CD14-positive monocyte (primary cell): ENCODE measurements at regions not wholly inside any gene's neighbourhood (a gene's known extent, or its start where the extent isn't known, plus 50 kb on each side); places are given as distances from the start of the nearest gene placed in this dataset.

Source experiments
- DNase-seq, 3 donors: peaks; one replicate each; pipeline ENCODE4 v3.0.0-alpha.2; 2011 to 2022
- H2AFZ ChIP-seq: 2 replicates; pipeline ENCODE4 v1.6.0; 2012; ENCODE audit warnings: mild to moderate bottlenecking, low read depth, low read length, inconsistent platforms; ENCODE audit not compliant: insufficient read depth, poor library complexity, severe bottlenecking
- H3K27ac ChIP-seq, 2 donors: 1 replicate in 1 of 2; 2 replicates in 1 of 2; pipeline ENCODE4 v1.5.1; 2012 to 2013; ENCODE audit warnings: low read length in 2 of 2, control low read depth in 1 of 2, inconsistent platforms in 1 of 2, low read depth in 1 of 2, mild to moderate bottlenecking in 1 of 2
- H3K27me3 ChIP-seq, 2 donors: one replicate each; pipeline versions ENCODE4 v1.6.0 to v1.6.1; 2011 to 2013; ENCODE audit warnings: low read length in 2 of 2; ENCODE audit not compliant: control insufficient read depth in 2 of 2, insufficient read depth in 2 of 2
- H3K36me3 ChIP-seq, 2 donors: replicated peaks in 1 of 2; 1 replicate in 1 of 2; 2 replicates in 1 of 2; pipeline versions ENCODE4 v1.5.1 to v1.6.1; 2012 to 2013; ENCODE audit warnings: low read length in 2 of 2, control low read depth in 1 of 2, inconsistent platforms in 1 of 2, mild to moderate bottlenecking in 1 of 2; ENCODE audit not compliant: insufficient read depth in 2 of 2, control insufficient read depth in 1 of 2
- H3K4me1 ChIP-seq, 2 donors: 1 replicate in 1 of 2; 2 replicates in 1 of 2; pipeline versions ENCODE4 v1.5.1 to v1.6.1; 2012 to 2013; ENCODE audit warnings: low read length in 2 of 2, control low read depth in 1 of 2, inconsistent platforms in 1 of 2, mild to moderate bottlenecking in 1 of 2, moderate library complexity in 1 of 2; ENCODE audit not compliant: insufficient read depth in 2 of 2, control insufficient read depth in 1 of 2
- H3K4me2 ChIP-seq: replicated peaks from 2 replicates; pipeline ENCODE3; 2012; ENCODE audit warnings: low read length, moderate library complexity, mild to moderate bottlenecking; ENCODE audit not compliant: poor library complexity, severe bottlenecking; ENCODE audit errors: extremely low read depth
- H3K4me3 ChIP-seq, 3 experiments: fragments of 200-600 bp in 1 of 3; sonication (generic) in 1 of 3; replicated peaks in 1 of 3; 1 replicate in 2 of 3; 2 replicates in 1 of 3; pipeline ENCODE4 v1.5.1; 2011 to 2013; ENCODE audit warnings: low read length in 3 of 3, mild to moderate bottlenecking in 3 of 3, control low read depth in 2 of 3, low read depth in 2 of 3, inconsistent platforms in 1 of 3, moderate library complexity in 1 of 3
- H3K79me2 ChIP-seq: 2 replicates; pipeline ENCODE4 v1.6.0; 2012; ENCODE audit warnings: mild to moderate bottlenecking, control low read depth, inconsistent platforms, low read length, moderate library complexity; ENCODE audit not compliant: insufficient read depth
- H3K9ac ChIP-seq: 2 replicates; pipeline ENCODE4 v1.6.0; 2017; ENCODE audit warnings: low read length, mild to moderate bottlenecking; ENCODE audit not compliant: insufficient read depth, poor library complexity, severe bottlenecking
- H3K9me3 ChIP-seq, 2 donors: replicated peaks in 1 of 2; 1 replicate in 1 of 2; 2 replicates in 1 of 2; pipeline versions ENCODE4 v1.5.1 to v1.6.1; 2012 to 2013; ENCODE audit warnings: low read length in 2 of 2, control low read depth in 1 of 2; ENCODE audit not compliant: control insufficient read depth in 1 of 2, insufficient read depth in 1 of 2
- H4K20me1 ChIP-seq: 2 replicates; pipeline ENCODE4 v1.6.0; 2012; ENCODE audit warnings: mild to moderate bottlenecking, low read length, control low read depth, moderate library complexity; ENCODE audit not compliant: insufficient read depth
- H3K27ac Mint-ChIP-seq, 7 donors: one replicate each; pipeline ENCODE4 v1.8.0; 2020; ENCODE audit warnings: mild to moderate bottlenecking in 7 of 7, mixed read lengths in 7 of 7, moderate library complexity in 6 of 7, inconsistent platforms in 2 of 7
- H3K27me3 Mint-ChIP-seq, 3 donors: one replicate each; pipeline ENCODE4 v1.8.0; 2021 to 2022; ENCODE audit warnings: low read depth in 3 of 3, mild to moderate bottlenecking in 3 of 3, mixed read lengths in 3 of 3, moderate library complexity in 3 of 3, inconsistent platforms in 1 of 3
- H3K36me3 Mint-ChIP-seq, 2 donors: one replicate each; pipeline ENCODE4 v1.8.0; 2020; ENCODE audit warnings: mixed read lengths in 2 of 2, inconsistent platforms in 1 of 2, mild to moderate bottlenecking in 1 of 2
- H3K4me1 Mint-ChIP-seq: one replicate; pipeline ENCODE4 v1.8.0; 2020; ENCODE audit warnings: mild to moderate bottlenecking, mixed read lengths
- H3K4me3 Mint-ChIP-seq, 2 donors: one replicate each; pipeline ENCODE4 v1.8.0; 2020; ENCODE audit warnings: mild to moderate bottlenecking in 2 of 2, mixed read lengths in 2 of 2, moderate library complexity in 1 of 2
- H3K9me3 Mint-ChIP-seq, 7 donors: one replicate each; pipeline ENCODE4 v1.8.0; 2020 to 2022; ENCODE audit warnings: mixed read lengths in 7 of 7, mild to moderate bottlenecking in 6 of 7, moderate library complexity in 6 of 7, inconsistent platforms in 2 of 7
- WGBS: methylation state at CpG from one replicate; pipeline ENCODE4 v1.1.5; 2013; ENCODE audit warnings: missing lambda C conversion rate; ENCODE audit not compliant: insufficient coverage; 5-methylcytosine and 5-hydroxymethylcytosine counted together
- intact Hi-C, 2 donors: fragments of 100-400 bp; cut with micrococcal nuclease; formaldehyde crosslinking; loops; one replicate each; pipeline versions ENCODE4 v1.15.0 to v1.15.1; 2023
- TF ChIP-seq, protein P1 (sequence below): fragments of 200-600 bp; IDR thresholded peaks from one replicate; pipeline ENCODE4 v1.8.0; 2022; ENCODE audit warnings: antibody characterized with exemption, mild to moderate bottlenecking

DNA sequence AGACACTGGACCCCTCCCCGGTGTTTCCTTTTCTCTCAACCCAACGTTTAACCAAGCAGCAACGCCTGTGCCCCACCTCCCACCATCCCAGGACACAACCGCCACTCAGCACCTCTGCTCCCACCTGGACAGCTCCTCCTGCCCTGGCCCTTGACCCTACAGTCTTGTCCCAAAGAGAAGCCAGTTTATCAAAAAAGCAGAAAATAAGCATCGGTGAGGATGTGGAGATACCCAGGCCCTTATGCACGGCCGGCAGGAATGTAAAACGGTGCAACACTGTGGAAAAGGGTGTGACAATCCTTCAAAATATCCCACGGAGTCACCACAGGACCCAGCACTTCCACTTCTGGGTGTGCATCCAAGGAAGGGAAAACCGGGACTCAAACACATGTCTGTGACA, 176.2 kb upstream of the RNF32 start:
- H3K27ac ChIP-seq: no peak overlapping the region
- intact Hi-C loops: no loop called here
- no peak overlapping the region for H3K4me3 ChIP-seq
- H3K9me3 ChIP-seq: no peaks in the 10 kb centered on the region
- no peaks in the 10 kb centered on the region for H3K79me2 ChIP-seq
- no peaks in the 10 kb centered on the region for H4K20me1 ChIP-seq
- H3K27me3 ChIP-seq: peaks cover 0 to 3% of the 10 kb centered on the region in 2 donors
- H3K4me1 ChIP-seq: no peaks in the 10 kb centered on the region
- Mint-ChIP-seq H3K9me3 (peaks cover 0 to 13% (median 4%) of the 10 kb centered on the region in 7 donors), H3K4me1 (no peaks in the 10 kb centered on the region), H3K27me3 (peaks cover 2 to 14% (median 13%) of the 10 kb centered on the region in 3 donors), H3K27ac (no peak overlapping the region), H3K36me3 (no peaks in the 10 kb centered on the region), H3K4me3 (no peak overlapping the region)
- H2AFZ ChIP-seq: no peak overlapping the region
- H3K4me2 ChIP-seq: no peak overlapping the region
- no peak overlapping the region for H3K9ac ChIP-seq
- TF ChIP-seq, protein P1, sequence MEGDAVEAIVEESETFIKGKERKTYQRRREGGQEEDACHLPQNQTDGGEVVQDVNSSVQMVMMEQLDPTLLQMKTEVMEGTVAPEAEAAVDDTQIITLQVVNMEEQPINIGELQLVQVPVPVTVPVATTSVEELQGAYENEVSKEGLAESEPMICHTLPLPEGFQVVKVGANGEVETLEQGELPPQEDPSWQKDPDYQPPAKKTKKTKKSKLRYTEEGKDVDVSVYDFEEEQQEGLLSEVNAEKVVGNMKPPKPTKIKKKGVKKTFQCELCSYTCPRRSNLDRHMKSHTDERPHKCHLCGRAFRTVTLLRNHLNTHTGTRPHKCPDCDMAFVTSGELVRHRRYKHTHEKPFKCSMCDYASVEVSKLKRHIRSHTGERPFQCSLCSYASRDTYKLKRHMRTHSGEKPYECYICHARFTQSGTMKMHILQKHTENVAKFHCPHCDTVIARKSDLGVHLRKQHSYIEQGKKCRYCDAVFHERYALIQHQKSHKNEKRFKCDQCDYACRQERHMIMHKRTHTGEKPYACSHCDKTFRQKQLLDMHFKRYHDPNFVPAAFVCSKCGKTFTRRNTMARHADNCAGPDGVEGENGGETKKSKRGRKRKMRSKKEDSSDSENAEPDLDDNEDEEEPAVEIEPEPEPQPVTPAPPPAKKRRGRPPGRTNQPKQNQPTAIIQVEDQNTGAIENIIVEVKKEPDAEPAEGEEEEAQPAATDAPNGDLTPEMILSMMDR: no peak
- 77% methylated on average over 9 of the region's 10 CpGs for WGBS
- DNase-seq: no peak
- H3K36me3 ChIP-seq: no peaks in the 10 kb centered on the region

DNA sequence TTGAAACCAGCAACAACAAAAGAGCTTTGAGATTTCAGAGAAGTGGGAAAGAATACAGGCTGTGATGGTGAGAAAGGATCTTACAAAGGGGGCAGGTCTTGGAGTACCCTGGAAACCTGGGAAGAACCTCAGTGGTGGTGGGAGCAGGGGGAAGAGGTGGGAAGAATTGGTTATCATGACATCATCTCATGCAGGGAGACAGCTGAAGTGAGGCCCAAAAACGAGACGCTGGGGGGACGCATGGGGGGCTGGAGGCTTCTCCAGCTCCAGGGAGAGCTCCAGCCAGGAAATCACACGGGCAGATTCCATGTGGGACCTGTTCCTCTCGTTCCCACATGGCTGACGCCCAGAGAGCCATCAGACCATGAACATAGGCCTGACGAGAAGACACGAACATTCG, 177.3 kb upstream of the RNF32 start:
- Histone ChIP-seq H2AFZ (no peak overlapping the region), H3K36me3 (no peaks in the 10 kb centered on the region), H3K9me3 (no peaks in the 10 kb centered on the region), H3K4me3 (no peak overlapping the region), H3K27me3 (peaks cover 0 to 3% of the 10 kb centered on the region in 2 donors), H3K4me1 (no peaks in the 10 kb centered on the region), H4K20me1 (no peaks in the 10 kb centered on the region), H3K4me2 (no peak overlapping the region), H3K27ac (no peak overlapping the region), H3K9ac (no peak overlapping the region), H3K79me2 (no peaks in the 10 kb centered on the region)
- no peak for DNase-seq
- intact Hi-C loops: no loop called here
- 61% methylated on average over 9 of the region's 9 CpGs for WGBS
- Mint-ChIP-seq H3K9me3 (peaks cover 2 to 15% (median 4%) of the 10 kb centered on the region in 7 donors), H3K4me1 (no peaks in the 10 kb centered on the region), H3K4me3 (no peak overlapping the region), H3K27ac (peak overlapping the region in 1 of 7 donors; percentile 33), H3K27me3 (peaks cover 5 to 16% (median 13%) of the 10 kb centered on the region in 3 donors), H3K36me3 (no peaks in the 10 kb centered on the region)
- TF ChIP-seq, protein P1: no peak
